22Rv1 (cell line): ENCODE measurements at regions not wholly inside any gene's neighbourhood (a gene's known extent, or its start where the extent isn't known, plus 50 kb on each side); places are given as distances from the start of the nearest gene placed in this dataset.

ENCODE experiments used
- H3K27ac ChIP-seq: fragments of 450-650 bp; 2 replicates; pipeline ENCODE4 v1.5.1; 2017
- ZFX ChIP-seq: fragments of 450-650 bp; IDR thresholded peaks from 2 replicates; pipeline ENCODE4 v1.6.1; 2017; ENCODE audit warnings: antibody characterized with exemption, borderline replicate concordance
- TF ChIP-seq, protein P1 (sequence below): fragments of 450-650 bp; IDR thresholded peaks from 2 replicates; pipeline ENCODE4 v1.5.1; 2017; ENCODE audit warnings: mild to moderate bottlenecking

DNA sequence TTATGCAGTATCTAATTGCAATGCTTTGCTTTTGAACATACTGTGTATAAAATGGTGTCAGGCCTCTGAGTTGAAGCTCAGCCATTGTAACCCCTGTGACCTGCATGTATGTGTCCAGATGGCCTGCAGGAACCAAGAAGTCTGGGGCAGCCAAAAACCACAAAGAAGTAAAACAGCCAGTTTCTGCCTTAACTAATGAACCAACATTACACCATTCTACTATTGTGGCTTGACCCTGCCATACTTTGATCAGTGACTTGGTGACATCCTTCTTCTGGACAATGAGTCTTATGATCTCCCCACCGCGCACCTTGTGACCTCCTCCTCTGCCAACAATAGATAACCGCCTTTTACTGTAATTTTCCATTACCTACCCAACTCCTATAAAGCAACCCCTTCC lies 131.6 kb downstream of the CBLL2 start:
- TF ChIP-seq ZFX: no peak
- TF ChIP-seq, protein P1, sequence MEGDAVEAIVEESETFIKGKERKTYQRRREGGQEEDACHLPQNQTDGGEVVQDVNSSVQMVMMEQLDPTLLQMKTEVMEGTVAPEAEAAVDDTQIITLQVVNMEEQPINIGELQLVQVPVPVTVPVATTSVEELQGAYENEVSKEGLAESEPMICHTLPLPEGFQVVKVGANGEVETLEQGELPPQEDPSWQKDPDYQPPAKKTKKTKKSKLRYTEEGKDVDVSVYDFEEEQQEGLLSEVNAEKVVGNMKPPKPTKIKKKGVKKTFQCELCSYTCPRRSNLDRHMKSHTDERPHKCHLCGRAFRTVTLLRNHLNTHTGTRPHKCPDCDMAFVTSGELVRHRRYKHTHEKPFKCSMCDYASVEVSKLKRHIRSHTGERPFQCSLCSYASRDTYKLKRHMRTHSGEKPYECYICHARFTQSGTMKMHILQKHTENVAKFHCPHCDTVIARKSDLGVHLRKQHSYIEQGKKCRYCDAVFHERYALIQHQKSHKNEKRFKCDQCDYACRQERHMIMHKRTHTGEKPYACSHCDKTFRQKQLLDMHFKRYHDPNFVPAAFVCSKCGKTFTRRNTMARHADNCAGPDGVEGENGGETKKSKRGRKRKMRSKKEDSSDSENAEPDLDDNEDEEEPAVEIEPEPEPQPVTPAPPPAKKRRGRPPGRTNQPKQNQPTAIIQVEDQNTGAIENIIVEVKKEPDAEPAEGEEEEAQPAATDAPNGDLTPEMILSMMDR: no peak

DNA sequence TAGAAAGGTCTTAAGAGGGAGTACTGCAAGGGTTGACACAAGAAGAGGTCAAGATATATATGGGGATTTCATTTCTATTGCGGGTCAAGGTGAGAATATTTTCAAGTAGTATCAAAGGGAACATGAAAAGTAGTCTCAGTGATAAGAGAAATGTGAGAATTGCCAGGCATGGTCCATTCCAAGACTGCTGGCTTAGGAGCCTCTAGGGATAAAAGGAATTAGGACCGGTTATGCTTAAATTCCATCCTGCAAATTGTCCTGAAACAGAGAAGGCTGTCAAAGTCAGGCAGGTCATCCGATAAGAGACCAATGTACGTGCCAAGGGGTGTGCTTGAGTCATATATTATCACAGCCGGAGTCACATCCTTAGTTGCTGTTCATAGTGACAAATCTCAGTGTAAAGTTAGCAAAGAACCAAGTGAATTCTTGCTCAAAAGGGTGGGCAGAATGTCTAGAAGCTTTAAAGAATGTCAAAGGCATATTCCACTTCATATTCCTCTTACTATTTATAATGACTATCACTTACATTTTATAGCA lies 133.6 kb downstream of the CBLL2 start:
- TF ChIP-seq, protein P1: no peak
- no peak for TF ChIP-seq ZFX
- H3K27ac ChIP-seq: no peak overlapping the region

More for the DNA sequence above, 131.6 kb downstream of the CBLL2 start:
- H3K27ac ChIP-seq: no peak overlapping the region

DNA sequence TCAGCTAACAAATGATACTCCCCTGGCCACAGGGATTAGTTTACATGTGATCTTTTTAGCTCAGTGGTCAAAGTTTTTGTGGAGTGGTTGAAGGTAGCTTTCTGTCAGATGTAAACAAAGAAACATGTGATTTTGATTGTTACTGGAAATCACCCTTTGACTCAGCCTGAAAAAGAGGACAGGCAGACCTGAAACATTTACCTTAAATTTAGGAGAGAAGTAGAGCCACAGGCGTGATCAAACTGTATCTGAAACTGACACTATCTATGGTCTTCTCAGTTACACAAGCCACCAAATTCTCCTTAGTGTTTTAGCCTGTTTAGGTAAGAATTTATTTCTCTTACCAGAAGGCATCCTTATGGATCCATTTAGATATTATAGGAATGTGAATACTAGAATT lies 136.7 kb downstream of the CBLL2 start:
- TF ChIP-seq, protein P1: no peak
- TF ChIP-seq ZFX: no peak
- no peak overlapping the region for H3K27ac ChIP-seq

DNA sequence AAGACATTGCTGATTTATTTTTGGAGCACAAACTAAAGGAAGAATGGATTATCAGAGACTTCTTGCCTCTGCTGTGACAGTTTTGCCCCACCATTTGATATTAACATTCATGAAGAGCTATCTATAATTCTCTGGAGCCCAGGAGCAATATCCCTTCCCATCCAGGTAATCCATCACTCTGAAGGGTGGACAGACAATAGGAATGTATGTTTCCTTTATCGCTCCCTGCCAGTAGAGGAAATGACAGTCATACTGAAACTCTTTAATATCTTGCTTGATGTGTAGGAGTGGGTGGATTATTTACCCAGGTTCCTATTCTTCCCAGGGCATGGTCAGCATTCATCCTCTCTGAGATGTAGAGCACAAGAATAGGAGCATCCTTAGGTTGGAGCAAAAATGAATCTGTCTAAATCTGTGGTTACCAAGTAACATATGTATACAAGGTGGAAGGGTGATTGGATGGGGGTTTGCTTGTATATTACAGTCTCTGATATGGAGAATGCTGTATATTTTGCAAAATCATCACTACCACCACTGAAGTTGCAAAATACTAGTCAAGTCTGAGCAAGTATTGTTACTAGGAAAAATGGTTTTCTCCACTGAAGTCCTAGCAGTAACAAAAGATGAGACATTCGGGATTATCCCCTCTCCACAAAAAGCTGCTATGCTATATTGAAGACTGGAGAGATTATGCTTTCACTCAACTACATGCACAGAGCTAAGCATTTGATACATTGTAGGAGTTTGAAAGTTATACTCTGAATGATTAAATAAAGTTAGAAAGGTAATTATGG lies 151.6 kb downstream of the CBLL2 start:
- TF ChIP-seq ZFX: no peak
- TF ChIP-seq, protein P1: no peak
- no peak overlapping the region for H3K27ac ChIP-seq

DNA sequence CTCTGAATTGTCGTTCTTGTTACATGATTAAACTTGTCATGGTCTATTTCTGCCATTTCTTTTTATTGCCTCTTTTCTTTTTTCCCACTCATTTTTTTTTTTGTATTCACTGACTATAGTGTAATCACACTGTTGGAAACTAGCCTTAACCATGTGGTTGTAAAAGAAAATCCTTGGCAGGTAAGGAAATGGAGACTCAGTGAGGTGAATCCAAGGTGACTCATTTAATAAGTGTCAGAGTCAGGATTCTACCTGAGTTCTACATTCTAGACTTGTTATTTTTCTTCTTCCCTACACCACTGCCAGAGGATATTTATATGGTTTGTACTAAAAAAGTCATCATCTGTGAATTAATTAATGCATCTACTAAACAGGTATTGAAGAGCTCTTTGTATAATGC lies 152.2 kb downstream of the CBLL2 start:
- H3K27ac ChIP-seq: no peak overlapping the region
- TF ChIP-seq, protein P1: no peak
- no peak for TF ChIP-seq ZFX

DNA sequence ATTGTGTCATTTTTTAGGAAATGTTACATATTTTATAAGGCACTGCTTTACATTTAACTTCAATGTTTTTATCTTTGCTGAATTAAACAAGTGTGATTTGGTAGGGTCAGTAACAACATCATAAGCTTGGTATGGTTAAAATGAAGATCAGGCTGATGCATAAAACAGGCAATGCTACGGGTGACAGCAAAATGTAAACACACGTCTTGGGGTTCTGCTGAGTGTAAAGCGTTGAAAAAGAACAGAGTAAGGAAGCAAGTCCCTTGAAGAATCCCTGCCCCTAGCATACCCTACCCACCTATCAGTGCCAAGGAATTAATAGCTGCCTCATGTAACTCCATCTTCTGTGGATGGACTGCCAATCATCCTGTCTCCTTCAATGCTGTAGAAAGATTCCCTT lies 157.0 kb downstream of the CBLL2 start:
- TF ChIP-seq, protein P1: no peak
- TF ChIP-seq ZFX: no peak
- H3K27ac ChIP-seq: no peak overlapping the region

DNA sequence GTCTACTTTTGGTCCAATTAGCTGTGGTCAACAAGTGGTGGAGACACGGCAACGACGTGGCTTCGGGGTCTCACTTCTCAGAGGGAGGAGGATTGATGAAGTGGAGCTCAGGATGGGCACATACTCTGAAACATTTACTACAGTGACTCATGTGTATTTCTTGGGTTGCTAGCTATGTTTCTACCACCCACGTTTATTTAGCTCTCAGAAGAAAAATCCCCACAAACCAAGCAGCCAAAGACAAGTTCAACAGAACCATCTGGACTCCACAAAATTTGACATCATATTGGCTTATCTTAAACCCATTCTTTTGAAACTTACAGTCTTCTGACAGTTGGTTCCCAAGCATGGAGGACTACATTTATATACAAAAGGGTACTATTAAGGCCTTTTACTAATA lies 158.0 kb downstream of the CBLL2 start:
- no peak for TF ChIP-seq ZFX
- TF ChIP-seq, protein P1: no peak
- no peak overlapping the region for H3K27ac ChIP-seq
